ENCODE measurements at regions not wholly inside any gene's neighbourhood (a gene's known extent, or its start where the extent isn't known, plus 50 kb on each side); places are given as distances from the start of the nearest gene placed in this dataset.
"Not testable (repeated sequence)": the region's sequence is repeated elsewhere in the genome, so short reads cannot be mapped to it uniquely, and the experiment has no call there.

DNA sequence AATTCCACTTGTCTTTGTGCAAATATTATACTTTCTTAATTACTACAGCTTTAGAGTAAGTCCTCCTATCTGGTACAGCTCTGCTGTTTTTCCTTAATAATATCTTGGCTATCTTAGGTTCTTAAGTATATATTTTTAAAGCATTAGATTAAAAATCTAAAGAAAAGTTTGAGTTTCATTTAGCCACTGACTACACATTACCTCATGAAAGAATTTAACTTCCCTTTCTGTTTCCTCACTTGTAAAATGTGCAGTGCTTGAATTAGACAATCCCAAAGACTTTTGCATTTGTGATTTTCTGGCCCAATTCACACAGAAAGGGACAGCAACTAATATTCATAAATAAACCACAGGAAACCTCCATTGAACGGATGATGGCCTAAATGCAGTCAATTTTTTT is 126.4 kb upstream of the SAMSN1 start:
- Histone ChIP-seq H3K4me3 (ENCODE audit: control insufficient read depth in 2 of 3, extremely low read depth in 1 of 3, insufficient read depth in 2 of 3, low read depth in 1 of 3, low read length in 3 of 3) (no peak overlapping the region), H3K27ac (ENCODE audit: control insufficient read depth, insufficient read depth, low read length) (no peak overlapping the region), H3K36me3 (ENCODE audit: control insufficient read depth in 2 of 2, extremely low read depth in 1 of 2, insufficient read depth in 2 of 2, low read length in 2 of 2) (no peaks in the 10 kb centered on the region), H4K20me1 (ENCODE audit: control insufficient read depth, extremely low read depth, insufficient read depth, low read length) (no peaks in the 10 kb centered on the region), H3K9ac (ENCODE audit: control insufficient read depth, extremely low read depth, insufficient read depth, low read length) (no peak overlapping the region), H2AFZ (ENCODE audit: control insufficient read depth, low read length) (no peak overlapping the region), H3K9me1 (ENCODE audit: control insufficient read depth, extremely low read depth, insufficient read depth, low read length) (no peaks in the 10 kb centered on the region), H3K79me2 (ENCODE audit: control insufficient read depth, insufficient read depth, low read length) (no peaks in the 10 kb centered on the region), H3K4me2 (ENCODE audit: control insufficient read depth, extremely low read depth, insufficient read depth, low read depth, low read length) (no peak overlapping the region), H3K9me3 (ENCODE audit: control insufficient read depth, low read depth, low read length) (no peaks in the 10 kb centered on the region), H3K4me1 (ENCODE audit: control insufficient read depth, extremely low read depth, insufficient read depth, low read length) (no peaks in the 10 kb centered on the region), H3K27me3 (ENCODE audit: control insufficient read depth, extremely low read depth, insufficient read depth, low read length) (no peaks in the 10 kb centered on the region)
- FAIRE-seq, result no peak
- no peak for DNase-seq (ENCODE audit: low read depth, low spot score)
- no peak for TF ChIP-seq EZH2 (IDR thresholded peaks at IDR 0.05; ENCODE audit: low read length)
- TF ChIP-seq, protein P1, sequence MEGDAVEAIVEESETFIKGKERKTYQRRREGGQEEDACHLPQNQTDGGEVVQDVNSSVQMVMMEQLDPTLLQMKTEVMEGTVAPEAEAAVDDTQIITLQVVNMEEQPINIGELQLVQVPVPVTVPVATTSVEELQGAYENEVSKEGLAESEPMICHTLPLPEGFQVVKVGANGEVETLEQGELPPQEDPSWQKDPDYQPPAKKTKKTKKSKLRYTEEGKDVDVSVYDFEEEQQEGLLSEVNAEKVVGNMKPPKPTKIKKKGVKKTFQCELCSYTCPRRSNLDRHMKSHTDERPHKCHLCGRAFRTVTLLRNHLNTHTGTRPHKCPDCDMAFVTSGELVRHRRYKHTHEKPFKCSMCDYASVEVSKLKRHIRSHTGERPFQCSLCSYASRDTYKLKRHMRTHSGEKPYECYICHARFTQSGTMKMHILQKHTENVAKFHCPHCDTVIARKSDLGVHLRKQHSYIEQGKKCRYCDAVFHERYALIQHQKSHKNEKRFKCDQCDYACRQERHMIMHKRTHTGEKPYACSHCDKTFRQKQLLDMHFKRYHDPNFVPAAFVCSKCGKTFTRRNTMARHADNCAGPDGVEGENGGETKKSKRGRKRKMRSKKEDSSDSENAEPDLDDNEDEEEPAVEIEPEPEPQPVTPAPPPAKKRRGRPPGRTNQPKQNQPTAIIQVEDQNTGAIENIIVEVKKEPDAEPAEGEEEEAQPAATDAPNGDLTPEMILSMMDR (optimal IDR thresholded peaks at IDR 0.05 in 1 of 3, IDR thresholded peaks at IDR 0.05 in 1 of 3, conservative IDR thresholded peaks at IDR 0.05 in 1 of 3; ENCODE audit: extremely low read depth in 1 of 3, insufficient read depth in 2 of 3, low read length in 3 of 3), result no peak
- dilution Hi-C loops (cut with MboI; ENCODE audit: extremely low pct_ligation_motif_present, low sequenced_read_pairs), result no loop called here

DNA sequence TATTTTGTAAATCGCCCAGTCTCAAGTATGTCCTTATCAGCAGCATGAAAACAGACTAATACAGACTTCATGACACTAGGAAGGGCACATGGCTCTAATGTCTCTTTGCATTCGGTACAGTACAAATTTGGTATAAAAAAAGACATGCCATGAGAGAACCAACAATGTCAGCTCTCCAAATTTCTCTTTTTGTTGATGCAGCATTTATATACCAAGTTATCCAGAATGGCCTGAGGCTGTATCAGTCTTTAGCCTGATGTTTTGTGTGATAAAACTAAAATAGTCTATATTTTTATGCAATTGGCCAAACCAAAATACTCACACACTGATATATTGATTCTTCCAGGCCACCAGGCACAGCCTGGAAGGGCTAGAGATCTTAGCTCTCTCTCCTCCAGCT is 124.3 kb upstream of the SAMSN1 start:
- Histone ChIP-seq H3K79me2 (ENCODE audit: control insufficient read depth, insufficient read depth, low read length) (no peaks in the 10 kb centered on the region), H3K9ac (ENCODE audit: control insufficient read depth, extremely low read depth, insufficient read depth, low read length) (no peak overlapping the region), H3K27me3 (ENCODE audit: control insufficient read depth, extremely low read depth, insufficient read depth, low read length) (no peaks in the 10 kb centered on the region), H3K4me3 (ENCODE audit: control insufficient read depth in 2 of 3, extremely low read depth in 1 of 3, insufficient read depth in 2 of 3, low read depth in 1 of 3, low read length in 3 of 3) (no peak overlapping the region), H3K27ac (ENCODE audit: control insufficient read depth, insufficient read depth, low read length) (no peak overlapping the region), H3K36me3 (ENCODE audit: control insufficient read depth in 2 of 2, extremely low read depth in 1 of 2, insufficient read depth in 2 of 2, low read length in 2 of 2) (no peaks in the 10 kb centered on the region), H3K9me3 (ENCODE audit: control insufficient read depth, low read depth, low read length) (no peaks in the 10 kb centered on the region), H2AFZ (ENCODE audit: control insufficient read depth, low read length) (no peak overlapping the region), H3K4me1 (ENCODE audit: control insufficient read depth, extremely low read depth, insufficient read depth, low read length) (no peaks in the 10 kb centered on the region), H3K9me1 (ENCODE audit: control insufficient read depth, extremely low read depth, insufficient read depth, low read length) (no peaks in the 10 kb centered on the region), H4K20me1 (ENCODE audit: control insufficient read depth, extremely low read depth, insufficient read depth, low read length) (no peaks in the 10 kb centered on the region), H3K4me2 (ENCODE audit: control insufficient read depth, extremely low read depth, insufficient read depth, low read depth, low read length) (no peak overlapping the region)
- no peak for TF ChIP-seq EZH2 (IDR thresholded peaks at IDR 0.05; ENCODE audit: low read length)
- TF ChIP-seq, protein P1 (optimal IDR thresholded peaks at IDR 0.05 in 1 of 3, IDR thresholded peaks at IDR 0.05 in 1 of 3, conservative IDR thresholded peaks at IDR 0.05 in 1 of 3; ENCODE audit: extremely low read depth in 1 of 3, insufficient read depth in 2 of 3, low read length in 3 of 3), result no peak
- DNase-seq (ENCODE audit: low read depth, low spot score) (no peak), FAIRE-seq (no peak)
- dilution Hi-C loops (cut with MboI; ENCODE audit: extremely low pct_ligation_motif_present, low sequenced_read_pairs), result no loop called here

DNA sequence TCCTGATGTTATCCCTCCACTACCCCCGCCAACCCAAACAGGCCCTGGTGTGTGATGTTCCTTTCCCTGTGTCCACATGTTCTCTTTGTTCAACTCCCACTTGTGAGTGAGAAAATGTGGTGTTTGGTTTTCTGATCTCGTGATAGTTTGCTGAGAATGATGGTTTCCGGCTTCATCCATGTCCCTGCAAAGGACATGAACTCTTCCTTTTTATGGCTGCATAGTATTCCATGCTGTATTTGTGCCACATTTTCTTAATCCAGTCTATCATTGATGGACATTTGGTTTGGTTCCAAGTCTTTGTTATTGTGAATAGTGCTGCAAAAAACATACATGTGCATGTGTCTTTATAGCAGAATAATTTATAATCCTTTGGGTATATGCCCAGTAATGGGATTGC is 123.0 kb upstream of the SAMSN1 start:
- H3K27ac ChIP-seq (ENCODE audit: control insufficient read depth, insufficient read depth, low read length); H4K20me1 ChIP-seq (ENCODE audit: control insufficient read depth, extremely low read depth, insufficient read depth, low read length); dilution Hi-C loops (cut with MboI; ENCODE audit: extremely low pct_ligation_motif_present, low sequenced_read_pairs); H3K79me2 ChIP-seq (ENCODE audit: control insufficient read depth, insufficient read depth, low read length); H3K9ac ChIP-seq (ENCODE audit: control insufficient read depth, extremely low read depth, insufficient read depth, low read length); H2AFZ ChIP-seq (ENCODE audit: control insufficient read depth, low read length); FAIRE-seq; H3K4me3 ChIP-seq (ENCODE audit: control insufficient read depth in 2 of 3, extremely low read depth in 1 of 3, insufficient read depth in 2 of 3, low read depth in 1 of 3, low read length in 3 of 3); H3K36me3 ChIP-seq (ENCODE audit: control insufficient read depth in 2 of 2, extremely low read depth in 1 of 2, insufficient read depth in 2 of 2, low read length in 2 of 2); H3K9me1 ChIP-seq (ENCODE audit: control insufficient read depth, extremely low read depth, insufficient read depth, low read length); H3K9me3 ChIP-seq (ENCODE audit: control insufficient read depth, low read depth, low read length); H3K4me1 ChIP-seq (ENCODE audit: control insufficient read depth, extremely low read depth, insufficient read depth, low read length); DNase-seq (ENCODE audit: low read depth, low spot score); H3K4me2 ChIP-seq (ENCODE audit: control insufficient read depth, extremely low read depth, insufficient read depth, low read depth, low read length); H3K27me3 ChIP-seq (ENCODE audit: control insufficient read depth, extremely low read depth, insufficient read depth, low read length): not testable (repeated sequence)
